GM13976 (cell line): ENCODE measurements at regions not wholly inside any gene's neighbourhood (a gene's known extent, or its start where the extent isn't known, plus 50 kb on each side); places are given as distances from the start of the nearest gene placed in this dataset.

ENCODE experiments used
- DNase-seq: peaks from one replicate; pipeline ENCODE4 v3.0.0; 2012; ENCODE audit warnings: low spot score
- CTCF ChIP-seq: IDR thresholded peaks from 2 replicates; pipeline ENCODE4 v1.5.1; 2012; ENCODE audit warnings: borderline replicate concordance, mild to moderate bottlenecking; ENCODE audit not compliant: insufficient read depth; ENCODE audit errors: extremely low read depth, missing control alignments, control extremely low read depth
- in situ Hi-C: fragments of 300-500 bp; cut with MboI; formaldehyde crosslinking; loops from one replicate; pipeline ENCODE4 v1.12.0; 2022; ENCODE audit warnings: low sequenced_read_pairs, mixed read lengths, inconsistent platforms; ENCODE audit not compliant: unreplicated experiment

- no peak for DNase-seq
- no peak for TF ChIP-seq CTCF
- in situ Hi-C loops = no loop called here
Observed at GRCh38 chrX:134721766-134722532, 63.7 kb upstream of the PLAC1 start.

- TF ChIP-seq CTCF = no peak
- in situ Hi-C loops = no loop called here
- DNase-seq = no peak
Observed at GRCh38 chrX:134718966-134719317, 60.7 kb upstream of the PLAC1 start.

DNA sequence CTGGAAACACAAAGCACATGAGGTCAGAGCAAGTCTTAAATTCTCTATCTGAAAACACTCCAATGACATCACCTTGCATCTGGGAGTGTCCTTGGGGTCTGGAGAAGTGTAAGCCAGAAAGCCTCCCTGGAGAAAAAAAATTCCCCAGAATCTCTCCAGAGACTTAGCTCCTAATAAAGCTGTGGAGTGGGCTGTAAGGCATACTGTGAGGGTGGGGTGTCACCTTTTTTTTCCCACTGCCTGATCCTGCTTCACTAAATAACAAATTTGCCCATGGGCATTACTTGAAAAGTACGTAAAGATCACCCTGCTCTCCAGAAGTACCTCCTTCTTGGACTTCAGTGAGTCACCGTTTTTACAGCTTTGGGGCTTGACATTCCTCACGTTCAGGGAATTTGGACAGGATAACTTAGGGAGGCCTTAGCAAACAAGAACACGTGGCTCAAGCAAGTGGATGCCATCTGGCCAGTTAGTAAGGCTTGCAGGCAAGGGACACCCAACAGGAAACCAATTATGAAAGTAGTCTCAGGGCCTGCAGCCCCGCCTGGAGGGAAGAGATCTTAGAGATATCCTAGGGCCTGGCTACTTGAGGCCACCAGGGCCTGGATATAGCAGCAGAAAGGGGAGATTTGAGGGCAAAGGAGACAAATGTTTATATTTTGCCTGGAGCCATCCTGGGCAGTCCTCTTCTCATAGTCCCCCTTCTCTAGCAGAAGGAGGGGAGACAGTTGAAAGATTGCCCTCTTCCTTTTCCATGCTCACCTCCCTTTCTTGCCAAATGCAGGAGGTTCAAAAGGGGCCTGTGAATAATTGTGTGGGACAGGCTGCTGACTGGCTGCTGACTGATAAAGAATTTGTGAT is 60.1 kb upstream of the PLAC1 start:
- in situ Hi-C loops = no loop called here
- DNase-seq = no peak
- TF ChIP-seq CTCF = no peak

DNA sequence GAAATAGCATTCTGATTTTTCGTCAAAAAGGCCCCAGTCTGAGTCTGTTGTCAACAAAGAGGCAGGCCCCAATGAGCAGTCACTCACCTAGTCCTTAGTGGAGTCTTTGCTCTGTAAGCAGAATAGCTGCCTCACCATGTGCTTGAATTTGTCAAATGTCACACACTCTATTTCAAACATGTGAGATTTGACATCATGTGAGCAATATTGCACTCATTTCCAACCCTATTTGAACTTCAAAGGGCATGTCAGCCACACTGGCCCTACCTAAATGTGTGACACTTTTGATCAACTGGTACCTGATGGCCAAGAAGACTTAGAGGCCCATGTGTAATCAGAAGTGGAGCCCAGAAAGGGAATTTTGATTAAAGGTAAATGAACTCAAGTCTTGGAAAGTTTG is 59.4 kb upstream of the PLAC1 start:
- in situ Hi-C loops = no loop called here
- TF ChIP-seq CTCF = no peak
- no peak for DNase-seq

DNA sequence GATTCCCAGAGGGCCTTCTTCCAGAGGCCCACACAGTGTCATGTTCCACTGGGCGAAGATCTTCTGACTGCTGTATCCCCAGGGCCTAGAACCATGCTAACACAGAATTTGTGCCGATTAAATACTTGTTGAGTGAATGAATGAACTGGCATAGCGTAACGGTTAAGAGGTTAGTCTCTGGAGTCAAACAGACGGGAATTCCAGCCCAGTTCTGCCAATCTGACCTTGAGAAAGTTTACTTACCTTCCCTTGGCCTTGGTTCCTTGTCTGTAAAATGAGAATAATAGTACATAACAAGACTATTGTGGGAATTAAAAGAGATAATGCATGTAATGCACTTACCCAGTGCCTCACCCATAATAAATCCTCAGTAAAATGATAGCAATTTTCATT is 58.3 kb upstream of the PLAC1 start:
- in situ Hi-C loops = no loop called here
- DNase-seq = no peak
- no peak for TF ChIP-seq CTCF

DNA sequence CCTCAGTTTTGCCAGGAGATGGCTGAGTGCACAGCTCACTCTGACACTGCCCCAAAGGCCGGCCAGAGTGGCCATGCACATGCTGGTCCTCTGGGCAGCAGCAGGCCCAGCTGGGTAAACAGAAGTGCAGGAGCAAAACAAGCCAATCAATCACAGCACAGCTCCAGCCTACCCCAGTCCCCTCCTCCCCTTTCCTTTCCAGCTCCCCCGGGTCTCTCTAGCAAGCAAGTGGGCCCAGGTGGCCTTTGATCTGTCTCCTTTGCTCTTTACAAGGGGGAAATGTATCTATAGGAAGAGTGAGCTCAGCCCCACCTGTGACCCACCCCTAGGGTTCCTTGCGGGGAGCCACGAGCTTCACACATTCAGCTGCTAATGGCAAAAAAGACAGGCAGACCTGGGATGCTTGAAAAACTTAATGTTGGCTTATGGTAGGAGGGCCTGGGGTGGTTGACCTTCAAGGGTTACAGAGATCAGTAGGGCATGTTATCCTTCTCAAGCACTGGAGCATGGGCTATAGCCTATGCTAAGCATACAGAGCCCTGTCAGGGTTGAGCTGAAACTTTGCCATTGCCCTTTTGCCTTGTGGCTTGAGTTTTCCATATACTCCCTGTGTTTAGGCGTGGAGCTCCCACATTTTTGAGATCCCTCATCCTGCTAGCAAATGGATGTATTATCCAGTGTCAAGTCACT is 57.8 kb upstream of the PLAC1 start:
- no peak for TF ChIP-seq CTCF
- DNase-seq = no peak
- in situ Hi-C loops = no loop called here
